ENCODE measurements at regions not wholly inside any gene's neighbourhood (a gene's known extent, or its start where the extent isn't known, plus 50 kb on each side); places are given as distances from the start of the nearest gene placed in this dataset.

- Histone ChIP-seq H3K36me3 (ENCODE audit: control insufficient read depth in 2 of 2, extremely low read depth in 1 of 2, insufficient read depth in 2 of 2, low read length in 2 of 2) (no peaks in the 10 kb centered on the region), H3K9me3 (replicated peaks; ENCODE audit: control insufficient read depth, insufficient read depth, low read length) (no peaks in the 10 kb centered on the region), H2AFZ (ENCODE audit: low read depth, low read length) (no peak overlapping the region), H3K27me3 (ENCODE audit: control insufficient read depth in 2 of 2, insufficient read depth in 2 of 2, low read length in 2 of 2) (no peaks in the 10 kb centered on the region), H3K4me1 (ENCODE audit: control insufficient read depth, extremely low read depth, insufficient read depth, low read length) (no peaks in the 10 kb centered on the region), H3K9ac (replicated peaks; ENCODE audit: extremely low read depth, insufficient read depth, low read length) (no peak overlapping the region), H3K79me2 (ENCODE audit: control insufficient read depth, insufficient read depth, low read length) (no peaks in the 10 kb centered on the region), H4K20me1 (replicated peaks; ENCODE audit: control insufficient read depth, extremely low read depth, insufficient read depth, low read length) (no peaks in the 10 kb centered on the region), H3K27ac (ENCODE audit: insufficient read depth, low read depth, low read length) (no peak overlapping the region), H3K4me2 (ENCODE audit: insufficient read depth, low read length) (no peak overlapping the region), H3K9me1 (replicated peaks; ENCODE audit: control insufficient read depth, extremely low read depth, insufficient read depth, low read length) (no peaks in the 10 kb centered on the region), H3K4me3 (replicated peaks in 1 of 3; ENCODE audit: insufficient read depth in 1 of 3, low read depth in 1 of 3, low read length in 3 of 3) (no peak overlapping the region)
- FAIRE-seq = no peak
- DNase-seq (ENCODE audit: low read depth, low spot score) = no peak
- TF ChIP-seq MAX (IDR thresholded peaks at IDR 0.05; ENCODE audit: insufficient read depth, insufficient read length) (no peak), CTCF (IDR thresholded peaks at IDR 0.05; ENCODE audit: extremely low read depth in 1 of 2, insufficient read depth in 1 of 2, low read depth in 1 of 2, low read length in 2 of 2) (no peak), POLR2AphosphoS5 (IDR thresholded peaks at IDR 0.05; ENCODE audit: insufficient read depth, low read depth, low read length) (no peak), JUN (IDR thresholded peaks at IDR 0.05; ENCODE audit: borderline replicate concordance, insufficient read depth, insufficient read length, low read depth) (no peak), POLR2A (IDR thresholded peaks at IDR 0.05; ENCODE audit: low read depth, low read length) (no peak), EZH2 (IDR thresholded peaks at IDR 0.05; ENCODE audit: borderline replicate concordance, low read depth, low read length, severe bottlenecking) (no peak), GATA2 (IDR thresholded peaks at IDR 0.05; ENCODE audit: insufficient read depth, insufficient read length, low read depth, low read length) (no peak), MYC (IDR thresholded peaks at IDR 0.05; ENCODE audit: low read depth, low read length) (no peak), FOS (IDR thresholded peaks at IDR 0.05; ENCODE audit: borderline replicate concordance, insufficient read depth, low read length) (no peak)
- no TSS peak for BruUV-seq (replicated peaks)
- intact Hi-C loops (cut with micrococcal nuclease) = no loop called here
- dilution Hi-C loops (cut with MboI; ENCODE audit: extremely low pct_ligation_motif_present, low sequenced_read_pairs) = no loop called here
- POLR2A ChIA-PET = no interaction called here
- CTCF ChIA-PET = no interaction called here
Observed at GRCh38 chr9:103430469-103430868, 435.3 kb downstream of the CYLC2 start.
